ENCODE measurements at regions not wholly inside any gene's neighbourhood (a gene's known extent, or its start where the extent isn't known, plus 50 kb on each side); places are given as distances from the start of the nearest gene placed in this dataset.
"Not testable (repeated sequence)": the region's sequence is repeated elsewhere in the genome, so short reads cannot be mapped to it uniquely, and the experiment has no call there.

DNA sequence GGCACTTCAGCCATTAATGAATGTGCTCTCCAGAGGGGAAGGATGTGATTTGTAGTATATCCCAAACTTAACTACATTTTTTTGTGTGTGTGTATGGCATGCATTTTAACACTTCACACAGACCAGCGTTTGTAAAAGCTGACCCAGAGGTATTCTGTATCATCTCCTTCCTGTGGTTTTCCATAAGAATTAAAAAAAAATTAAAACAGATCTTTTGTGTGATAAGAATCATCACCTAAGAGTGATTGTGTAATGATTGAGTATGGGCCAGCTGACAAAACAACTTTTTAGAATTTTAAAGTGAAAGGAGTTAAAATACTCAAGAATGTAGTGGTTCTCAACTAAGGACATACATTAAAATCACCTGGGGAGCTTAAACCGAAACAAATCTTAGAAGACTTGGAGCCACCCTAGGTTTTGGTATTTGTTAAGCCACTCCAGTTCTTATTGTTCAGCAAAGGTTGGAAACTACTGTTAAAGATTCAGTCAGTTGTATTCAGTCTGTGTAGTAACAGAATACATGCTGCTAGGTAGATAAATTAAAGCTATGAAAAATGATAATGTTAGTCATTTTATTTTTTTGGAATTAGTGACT lies 120.1 kb downstream of the HAUS1 start:
- TF ChIP-seq EZH2 (IDR thresholded peaks at IDR 0.05; ENCODE audit: borderline replicate concordance, insufficient read depth, low read length, poor library complexity, severe bottlenecking) (no peak), RAD21 (conservative IDR thresholded peaks at IDR 0.05) (no peak), POLR2AphosphoS5 (IDR thresholded peaks at IDR 0.05) (no peak), SMC3 (conservative IDR thresholded peaks at IDR 0.05; ENCODE audit: poor library complexity) (no peak), MXI1 (conservative IDR thresholded peaks at IDR 0.05; ENCODE audit: poor library complexity, severe bottlenecking) (no peak), TAF1 (IDR thresholded peaks at IDR 0.05; ENCODE audit: low read depth) (no peak), EP300 (conservative IDR thresholded peaks at IDR 0.05; ENCODE audit: poor library complexity, severe bottlenecking) (no peak)
- TF ChIP-seq, protein P1, sequence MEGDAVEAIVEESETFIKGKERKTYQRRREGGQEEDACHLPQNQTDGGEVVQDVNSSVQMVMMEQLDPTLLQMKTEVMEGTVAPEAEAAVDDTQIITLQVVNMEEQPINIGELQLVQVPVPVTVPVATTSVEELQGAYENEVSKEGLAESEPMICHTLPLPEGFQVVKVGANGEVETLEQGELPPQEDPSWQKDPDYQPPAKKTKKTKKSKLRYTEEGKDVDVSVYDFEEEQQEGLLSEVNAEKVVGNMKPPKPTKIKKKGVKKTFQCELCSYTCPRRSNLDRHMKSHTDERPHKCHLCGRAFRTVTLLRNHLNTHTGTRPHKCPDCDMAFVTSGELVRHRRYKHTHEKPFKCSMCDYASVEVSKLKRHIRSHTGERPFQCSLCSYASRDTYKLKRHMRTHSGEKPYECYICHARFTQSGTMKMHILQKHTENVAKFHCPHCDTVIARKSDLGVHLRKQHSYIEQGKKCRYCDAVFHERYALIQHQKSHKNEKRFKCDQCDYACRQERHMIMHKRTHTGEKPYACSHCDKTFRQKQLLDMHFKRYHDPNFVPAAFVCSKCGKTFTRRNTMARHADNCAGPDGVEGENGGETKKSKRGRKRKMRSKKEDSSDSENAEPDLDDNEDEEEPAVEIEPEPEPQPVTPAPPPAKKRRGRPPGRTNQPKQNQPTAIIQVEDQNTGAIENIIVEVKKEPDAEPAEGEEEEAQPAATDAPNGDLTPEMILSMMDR (IDR thresholded peaks at IDR 0.05; ENCODE audit: poor library complexity, severe bottlenecking), result no peak
- TF ChIP-seq, protein P2, sequence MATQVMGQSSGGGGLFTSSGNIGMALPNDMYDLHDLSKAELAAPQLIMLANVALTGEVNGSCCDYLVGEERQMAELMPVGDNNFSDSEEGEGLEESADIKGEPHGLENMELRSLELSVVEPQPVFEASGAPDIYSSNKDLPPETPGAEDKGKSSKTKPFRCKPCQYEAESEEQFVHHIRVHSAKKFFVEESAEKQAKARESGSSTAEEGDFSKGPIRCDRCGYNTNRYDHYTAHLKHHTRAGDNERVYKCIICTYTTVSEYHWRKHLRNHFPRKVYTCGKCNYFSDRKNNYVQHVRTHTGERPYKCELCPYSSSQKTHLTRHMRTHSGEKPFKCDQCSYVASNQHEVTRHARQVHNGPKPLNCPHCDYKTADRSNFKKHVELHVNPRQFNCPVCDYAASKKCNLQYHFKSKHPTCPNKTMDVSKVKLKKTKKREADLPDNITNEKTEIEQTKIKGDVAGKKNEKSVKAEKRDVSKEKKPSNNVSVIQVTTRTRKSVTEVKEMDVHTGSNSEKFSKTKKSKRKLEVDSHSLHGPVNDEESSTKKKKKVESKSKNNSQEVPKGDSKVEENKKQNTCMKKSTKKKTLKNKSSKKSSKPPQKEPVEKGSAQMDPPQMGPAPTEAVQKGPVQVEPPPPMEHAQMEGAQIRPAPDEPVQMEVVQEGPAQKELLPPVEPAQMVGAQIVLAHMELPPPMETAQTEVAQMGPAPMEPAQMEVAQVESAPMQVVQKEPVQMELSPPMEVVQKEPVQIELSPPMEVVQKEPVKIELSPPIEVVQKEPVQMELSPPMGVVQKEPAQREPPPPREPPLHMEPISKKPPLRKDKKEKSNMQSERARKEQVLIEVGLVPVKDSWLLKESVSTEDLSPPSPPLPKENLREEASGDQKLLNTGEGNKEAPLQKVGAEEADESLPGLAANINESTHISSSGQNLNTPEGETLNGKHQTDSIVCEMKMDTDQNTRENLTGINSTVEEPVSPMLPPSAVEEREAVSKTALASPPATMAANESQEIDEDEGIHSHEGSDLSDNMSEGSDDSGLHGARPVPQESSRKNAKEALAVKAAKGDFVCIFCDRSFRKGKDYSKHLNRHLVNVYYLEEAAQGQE (IDR thresholded peaks at IDR 0.05; ENCODE audit: borderline replicate concordance), result no peak
- Histone ChIP-seq H3K4me3 (ENCODE audit: low read length) (no peak overlapping the region), H2AFZ (ENCODE audit: low read depth, low read length) (no peak overlapping the region)

DNA sequence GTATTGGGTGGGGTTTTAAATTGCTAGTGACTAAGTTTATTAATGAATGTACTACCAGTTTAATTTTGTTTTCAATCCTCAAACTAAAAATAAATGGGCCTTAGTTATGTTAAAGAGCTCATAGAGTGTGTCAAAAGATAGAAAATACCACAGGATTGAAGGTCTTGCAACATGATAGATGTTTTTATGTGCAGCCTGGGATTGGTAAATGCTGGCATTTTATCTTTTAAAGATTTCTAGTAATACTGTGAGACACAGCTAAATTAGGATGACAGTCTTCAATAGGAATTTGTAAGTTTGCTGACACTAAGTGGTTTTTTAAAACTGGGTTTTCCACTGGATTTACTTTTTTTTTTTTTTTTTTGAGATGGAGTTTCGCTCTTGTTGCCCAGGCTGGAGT lies 122.3 kb downstream of the HAUS1 start:
- H3K79me2 ChIP-seq (replicated peaks; ENCODE audit: insufficient read depth, low read length), result no peaks in the 10 kb centered on the region
- H3K9me2 ChIP-seq (ENCODE audit: insufficient read depth, low read length), result no peaks in the 10 kb centered on the region
- no peak overlapping the region for H3K4me2 ChIP-seq (ENCODE audit: low read length)
- H3K27me3 ChIP-seq (ENCODE audit: insufficient read depth, low read depth, low read length), result no peaks in the 10 kb centered on the region
- no peaks in the 10 kb centered on the region for H4K20me1 ChIP-seq (ENCODE audit: insufficient read depth)
- H3K36me3 ChIP-seq (ENCODE audit: insufficient read depth, low read length), result no peaks in the 10 kb centered on the region
- H3K4me3 ChIP-seq (ENCODE audit: low read length), result no peak overlapping the region
- no peak overlapping the region for H3K27ac ChIP-seq (ENCODE audit: low read length)
- H3F3A ChIP-seq (ENCODE audit: insufficient read depth, low read length, poor library complexity, severe bottlenecking), result no peaks in the 10 kb centered on the region
- H3K9me3 ChIP-seq (ENCODE audit: low read length), result no peaks in the 10 kb centered on the region
- no peak overlapping the region for H2AFZ ChIP-seq (ENCODE audit: low read depth, low read length)
- TF ChIP-seq RAD21 (conservative IDR thresholded peaks at IDR 0.05) (no peak), EZH2 (IDR thresholded peaks at IDR 0.05; ENCODE audit: borderline replicate concordance, insufficient read depth, low read length, poor library complexity, severe bottlenecking) (no peak), TAF1 (IDR thresholded peaks at IDR 0.05; ENCODE audit: low read depth) (no peak), POLR2AphosphoS5 (IDR thresholded peaks at IDR 0.05) (no peak), EP300 (conservative IDR thresholded peaks at IDR 0.05; ENCODE audit: poor library complexity, severe bottlenecking) (no peak)
- TF ChIP-seq, protein P2 (IDR thresholded peaks at IDR 0.05; ENCODE audit: borderline replicate concordance), result no peak
- H3K9ac ChIP-seq (ENCODE audit: low read length), result no peak overlapping the region

More for the DNA sequence above, 120.1 kb downstream of the HAUS1 start:
- Histone ChIP-seq H3K9ac (ENCODE audit: low read length) (no peak overlapping the region), H3K9me3 (ENCODE audit: low read length) (no peaks in the 10 kb centered on the region), H4K20me1 (ENCODE audit: insufficient read depth) (no peaks in the 10 kb centered on the region), H3K4me2 (ENCODE audit: low read length) (no peak overlapping the region), H3K27ac (ENCODE audit: low read length) (no peak overlapping the region), H3K9me2 (ENCODE audit: insufficient read depth, low read length) (no peaks in the 10 kb centered on the region), H3K27me3 (ENCODE audit: insufficient read depth, low read depth, low read length) (no peaks in the 10 kb centered on the region), H3F3A (ENCODE audit: insufficient read depth, low read length, poor library complexity, severe bottlenecking) (no peaks in the 10 kb centered on the region), H3K36me3 (ENCODE audit: insufficient read depth, low read length) (no peaks in the 10 kb centered on the region), H3K79me2 (replicated peaks; ENCODE audit: insufficient read depth, low read length) (peaks cover 5% of the 10 kb centered on the region)

DNA sequence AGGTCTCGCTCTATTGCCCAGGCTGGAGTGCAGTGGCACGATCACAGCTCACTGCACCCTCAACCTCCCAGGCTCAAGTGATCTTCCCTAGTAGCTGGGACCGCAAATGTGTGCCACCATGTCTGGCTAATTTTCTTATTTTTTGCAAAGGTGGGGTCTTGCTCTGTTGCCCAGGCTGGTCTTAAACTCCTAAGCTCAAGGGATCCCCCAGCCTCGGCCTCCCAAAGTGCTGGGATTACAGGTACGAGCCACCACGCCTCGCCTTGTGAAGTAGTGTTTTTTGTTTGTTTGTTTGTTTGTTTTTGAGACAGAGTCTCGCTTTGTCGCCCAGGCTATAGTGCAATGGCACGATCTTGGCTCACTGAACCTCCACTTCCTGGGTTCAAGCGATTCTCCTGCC lies 125.5 kb downstream of the HAUS1 start:
- not testable (repeated sequence) for H3K4me3 ChIP-seq (ENCODE audit: low read length); H3K27ac ChIP-seq (ENCODE audit: low read length); H3K36me3 ChIP-seq (ENCODE audit: insufficient read depth, low read length); H3K79me2 ChIP-seq (replicated peaks; ENCODE audit: insufficient read depth, low read length); H2AFZ ChIP-seq (ENCODE audit: low read depth, low read length); H3K9me2 ChIP-seq (ENCODE audit: insufficient read depth, low read length); H3K4me2 ChIP-seq (ENCODE audit: low read length); H3K27me3 ChIP-seq (ENCODE audit: insufficient read depth, low read depth, low read length); H3F3A ChIP-seq (ENCODE audit: insufficient read depth, low read length, poor library complexity, severe bottlenecking); H3K9me3 ChIP-seq (ENCODE audit: low read length); H3K9ac ChIP-seq (ENCODE audit: low read length); H4K20me1 ChIP-seq (ENCODE audit: insufficient read depth)

Measured in neural cell (in vitro differentiated cells).